Endothelial cell of umbilical vein (primary cell): ENCODE measurements at regions not wholly inside any gene's neighbourhood (a gene's known extent, or its start where the extent isn't known, plus 50 kb on each side); places are given as distances from the start of the nearest gene placed in this dataset.

Source experiments
- BruUV-seq: library from RNA; stranded (reverse); fragments of 400-500 nt; replicated peaks from 2 replicates; lab custom pipeline; 2021; lab: Mats Ljungman, UMichigan
- CTCF ChIA-PET: fragments of 300-600, 350-600 bp; sonication (Branson Sonifier 250); formaldehyde crosslinking; loops from one replicate; lab custom pipeline; 2021; ENCODE audit warnings: antibody characterized with exemption, inconsistent platforms; lab: Charles Lee
- POLR2A ChIA-PET: fragments of 300-600, 350-600 bp; sonication (Branson Sonifier 250); formaldehyde crosslinking; loops from one replicate; lab custom pipeline; 2021; ENCODE audit warnings: antibody characterized with exemption, inconsistent platforms; lab: Charles Lee
- DNase-seq: peaks from one replicate; pipeline ENCODE4 v3.0.0-alpha.2; 2011; ENCODE audit warnings: low read depth, low spot score
- FAIRE-seq: peaks from 2 replicates; lab custom pipeline; 2011; peaks lifted over from hg19 to GRCh38; lab: Jason Lieb, UNC
- H2AFZ ChIP-seq: 2 replicates; pipeline ENCODE4 v1.6.0; 2012; ENCODE audit warnings: low read depth, low read length, control low read depth, inconsistent platforms
- H3K27ac ChIP-seq: 2 replicates; pipeline ENCODE4 v1.5.1; 2011; ENCODE audit warnings: low read depth, mild to moderate bottlenecking, control low read depth, low read length, moderate library complexity; ENCODE audit not compliant: insufficient read depth
- H3K27me3 ChIP-seq, 2 experiments: 2 replicates each; pipeline versions ENCODE4 v1.6.0 to v1.6.1; 2011; ENCODE audit warnings: low read length in 2 of 2, mixed read lengths in 1 of 2; ENCODE audit not compliant: control insufficient read depth in 2 of 2, insufficient read depth in 2 of 2
- H3K36me3 ChIP-seq, 2 experiments: 2 replicates in 1 of 2; 3 replicates in 1 of 2; pipeline ENCODE4 v1.5.1; 2011; ENCODE audit warnings: low read length in 2 of 2, mild to moderate bottlenecking in 1 of 2, moderate library complexity in 1 of 2; ENCODE audit not compliant: control insufficient read depth in 2 of 2, insufficient read depth in 2 of 2; ENCODE audit errors: extremely low read depth in 1 of 2
- H3K4me1 ChIP-seq: 3 replicates; pipeline ENCODE4 v1.5.1; 2011; ENCODE audit warnings: mild to moderate bottlenecking, low read length; ENCODE audit not compliant: control insufficient read depth, insufficient read depth; ENCODE audit errors: extremely low read depth
- H3K4me2 ChIP-seq: 2 replicates; pipeline ENCODE4 v1.6.1; 2011; ENCODE audit warnings: low read length, control low read depth, mixed read lengths; ENCODE audit not compliant: insufficient read depth
- H3K4me3 ChIP-seq, 3 experiments: fragments of 200-600 bp in 1 of 3; sonication (generic), shearing (Covaris generic) in 1 of 3; replicated peaks in 1 of 3; 2 replicates each; pipeline ENCODE4 v1.5.1; 2011 to 2016; ENCODE audit warnings: control low read depth in 3 of 3, low read length in 3 of 3, mild to moderate bottlenecking in 2 of 3, inconsistent platforms in 1 of 3, low read depth in 1 of 3, moderate library complexity in 1 of 3; ENCODE audit not compliant: insufficient read depth in 1 of 3
- H3K79me2 ChIP-seq: 2 replicates; pipeline ENCODE4 v1.6.0; 2012; ENCODE audit warnings: low read length, inconsistent platforms; ENCODE audit not compliant: control insufficient read depth, insufficient read depth
- H3K9ac ChIP-seq: replicated peaks from 2 replicates; pipeline ENCODE3; 2011; ENCODE audit warnings: low read length, control low read depth; ENCODE audit not compliant: insufficient read depth; ENCODE audit errors: extremely low read depth
- H3K9me1 ChIP-seq: replicated peaks from 3 replicates; pipeline ENCODE4 v1.6.0; 2011; ENCODE audit warnings: mild to moderate bottlenecking, low read length; ENCODE audit not compliant: control insufficient read depth, insufficient read depth; ENCODE audit errors: extremely low read depth
- H3K9me3 ChIP-seq: replicated peaks from 2 replicates; pipeline ENCODE4 v1.5.1; 2012; ENCODE audit warnings: low read length, inconsistent platforms; ENCODE audit not compliant: control insufficient read depth, insufficient read depth
- H4K20me1 ChIP-seq: replicated peaks from 2 replicates; pipeline ENCODE3; 2011; ENCODE audit warnings: mild to moderate bottlenecking, low read length; ENCODE audit not compliant: control insufficient read depth, insufficient read depth; ENCODE audit errors: extremely low read depth
- EZH2 ChIP-seq: IDR thresholded peaks from 2 replicates; pipeline ENCODE4 v1.6.1; 2012; ENCODE audit warnings: borderline replicate concordance, low read depth, mild to moderate bottlenecking, moderate library complexity, low read length, inconsistent platforms; ENCODE audit not compliant: severe bottlenecking
- FOS ChIP-seq: IDR thresholded peaks from 2 replicates; pipeline ENCODE4 v1.6.1; 2011; ENCODE audit warnings: mild to moderate bottlenecking, low read length, moderate library complexity, borderline replicate concordance; ENCODE audit not compliant: insufficient read depth
- GATA2 ChIP-seq: IDR thresholded peaks from 2 replicates; pipeline ENCODE4 v1.7.0; 2011; ENCODE audit warnings: low read depth, mild to moderate bottlenecking, moderate library complexity, mixed read lengths, low read length; ENCODE audit not compliant: insufficient read length, insufficient read depth
- JUN ChIP-seq: IDR thresholded peaks from 2 replicates; pipeline ENCODE4 v1.6.1; 2011; ENCODE audit warnings: borderline replicate concordance, low read depth; ENCODE audit not compliant: insufficient read length, insufficient read depth
- MYC ChIP-seq: IDR thresholded peaks from one replicate; pipeline ENCODE4 v1.6.1; 2011; ENCODE audit warnings: mild to moderate bottlenecking, low read depth, low read length
- POLR2A ChIP-seq: IDR thresholded peaks from 2 replicates; pipeline ENCODE4 v1.6.1; 2012; ENCODE audit warnings: low read depth, mild to moderate bottlenecking, control low read depth, low read length
- POLR2AphosphoS5 ChIP-seq: IDR thresholded peaks from 2 replicates; pipeline ENCODE4 v1.6.1; 2012; ENCODE audit warnings: low read depth, mild to moderate bottlenecking, control low read depth, low read length, moderate library complexity; ENCODE audit not compliant: insufficient read depth
- dilution Hi-C: fragments of 300-500 bp; cut with MboI; formaldehyde crosslinking; loops from one replicate; pipeline ENCODE4 v1.15.0; 2019; ENCODE audit warnings: low sequenced_read_pairs; ENCODE audit not compliant: extremely low pct_ligation_motif_present
- intact Hi-C: fragments of 100-400 bp; cut with micrococcal nuclease; formaldehyde crosslinking; loops from one replicate; pipeline ENCODE4 v1.10.0; 2022
- TF ChIP-seq, protein P1 (sequence below): IDR thresholded peaks from 2 replicates; pipeline ENCODE4 v1.6.1; 2011; ENCODE audit not compliant: insufficient read depth, insufficient read length
- TF ChIP-seq, protein P2 (sequence below), 2 donors: IDR thresholded peaks; 1 replicate in 1 of 2; 2 replicates in 1 of 2; pipeline ENCODE4 v1.5.1; 2011; ENCODE audit warnings: low read length in 2 of 2, mild to moderate bottlenecking in 2 of 2, moderate library complexity in 2 of 2, control low read depth in 1 of 2, inconsistent platforms in 1 of 2, low read depth in 1 of 2; ENCODE audit not compliant: insufficient read depth in 1 of 2; ENCODE audit errors: extremely low read depth in 1 of 2

DNA sequence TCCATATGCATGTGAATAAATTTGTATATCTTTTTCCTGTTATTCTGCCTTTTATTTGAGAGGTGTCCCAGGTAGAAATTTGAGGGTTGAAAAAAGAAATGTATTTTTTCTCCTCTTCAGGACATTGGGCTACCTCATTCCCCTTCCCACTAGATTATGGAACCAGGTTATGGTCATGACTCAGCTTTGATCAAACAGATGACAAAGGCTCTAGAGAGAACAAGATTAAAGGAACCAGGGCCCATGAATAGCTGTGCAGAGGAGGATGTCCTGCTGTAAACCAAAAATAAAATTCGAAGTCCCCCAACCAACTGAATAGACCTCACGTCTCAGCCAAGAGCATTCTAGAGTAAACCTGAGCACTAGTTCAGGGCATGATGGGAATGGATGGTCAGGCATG lies 313.2 kb downstream of the RAPGEF2 start:
- Histone ChIP-seq H3K9me1 (no peaks in the 10 kb centered on the region), H3K36me3 (no peaks in the 10 kb centered on the region), H3K4me1 (no peaks in the 10 kb centered on the region), H3K27me3 (no peaks in the 10 kb centered on the region), H4K20me1 (no peaks in the 10 kb centered on the region), H3K79me2 (no peaks in the 10 kb centered on the region), H2AFZ (no peak overlapping the region), H3K9me3 (no peaks in the 10 kb centered on the region), H3K27ac (no peak overlapping the region), H3K9ac (no peak overlapping the region), H3K4me2 (no peak overlapping the region), H3K4me3 (no peak overlapping the region)
- intact Hi-C loops (no loop called here), dilution Hi-C loops (no loop called here)
- DNase-seq: no peak
- CTCF ChIA-PET: no interaction called here
- no peak for FAIRE-seq
- POLR2A ChIA-PET: no interaction called here
- no TSS peak for BruUV-seq
- TF ChIP-seq MYC: no peak
- TF ChIP-seq EZH2: no peak
- no peak for TF ChIP-seq POLR2A
- TF ChIP-seq FOS: no peak
- TF ChIP-seq GATA2: no peak
- TF ChIP-seq, protein P1, sequence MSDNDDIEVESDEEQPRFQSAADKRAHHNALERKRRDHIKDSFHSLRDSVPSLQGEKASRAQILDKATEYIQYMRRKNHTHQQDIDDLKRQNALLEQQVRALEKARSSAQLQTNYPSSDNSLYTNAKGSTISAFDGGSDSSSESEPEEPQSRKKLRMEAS: no peak
- TF ChIP-seq JUN: no peak
- TF ChIP-seq POLR2AphosphoS5: no peak
- TF ChIP-seq, protein P2, sequence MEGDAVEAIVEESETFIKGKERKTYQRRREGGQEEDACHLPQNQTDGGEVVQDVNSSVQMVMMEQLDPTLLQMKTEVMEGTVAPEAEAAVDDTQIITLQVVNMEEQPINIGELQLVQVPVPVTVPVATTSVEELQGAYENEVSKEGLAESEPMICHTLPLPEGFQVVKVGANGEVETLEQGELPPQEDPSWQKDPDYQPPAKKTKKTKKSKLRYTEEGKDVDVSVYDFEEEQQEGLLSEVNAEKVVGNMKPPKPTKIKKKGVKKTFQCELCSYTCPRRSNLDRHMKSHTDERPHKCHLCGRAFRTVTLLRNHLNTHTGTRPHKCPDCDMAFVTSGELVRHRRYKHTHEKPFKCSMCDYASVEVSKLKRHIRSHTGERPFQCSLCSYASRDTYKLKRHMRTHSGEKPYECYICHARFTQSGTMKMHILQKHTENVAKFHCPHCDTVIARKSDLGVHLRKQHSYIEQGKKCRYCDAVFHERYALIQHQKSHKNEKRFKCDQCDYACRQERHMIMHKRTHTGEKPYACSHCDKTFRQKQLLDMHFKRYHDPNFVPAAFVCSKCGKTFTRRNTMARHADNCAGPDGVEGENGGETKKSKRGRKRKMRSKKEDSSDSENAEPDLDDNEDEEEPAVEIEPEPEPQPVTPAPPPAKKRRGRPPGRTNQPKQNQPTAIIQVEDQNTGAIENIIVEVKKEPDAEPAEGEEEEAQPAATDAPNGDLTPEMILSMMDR (IDR thresholded peaks at IDR 0.05; ENCODE audit: extremely low read depth in 1 of 2, insufficient read depth in 1 of 2, low read depth in 1 of 2, low read length in 2 of 2): no peak
